ENCODE measurements at regions not wholly inside any gene's neighbourhood (a gene's known extent, or its start where the extent isn't known, plus 50 kb on each side); places are given as distances from the start of the nearest gene placed in this dataset.
A peak's percentile ranks its signal among the peaks of the same experiment; 100 is the strongest.
"Not testable (repeated sequence)": the region's sequence is repeated elsewhere in the genome, so short reads cannot be mapped to it uniquely, and the experiment has no call there.

DNA sequence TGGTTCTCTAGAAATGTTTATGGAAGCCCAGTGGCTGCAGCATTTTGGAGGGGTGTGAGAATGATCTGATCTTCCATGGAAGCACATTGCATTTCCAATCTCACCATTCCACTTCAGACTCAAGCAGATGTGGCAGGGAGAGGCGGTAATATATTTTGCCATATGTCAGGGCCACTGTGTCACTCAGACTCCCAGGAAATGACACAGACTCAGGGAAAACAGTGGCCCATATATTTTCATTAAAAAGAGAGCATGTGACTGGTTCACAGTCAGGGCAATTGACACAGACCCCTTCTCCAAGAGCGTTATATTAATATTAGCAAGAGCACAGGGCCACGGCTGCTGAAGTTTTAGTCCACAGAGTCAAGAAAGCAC, 149.3 kb upstream of the NRP1 start:
- DNase-seq (no peak), ATAC-seq (no peak)
- no peaks in the 10 kb centered on the region for H3K9me3 Mint-ChIP-seq
- H3K4me3 Mint-ChIP-seq = no peak overlapping the region
- peaks cover 11% of the 10 kb centered on the region for H3K4me1 Mint-ChIP-seq (ENCODE audit: low read depth)
- no peaks in the 10 kb centered on the region for H3K27me3 Mint-ChIP-seq (ENCODE audit: low read depth)
- H3K36me3 Mint-ChIP-seq (ENCODE audit: insufficient read depth) = no peaks in the 10 kb centered on the region

DNA sequence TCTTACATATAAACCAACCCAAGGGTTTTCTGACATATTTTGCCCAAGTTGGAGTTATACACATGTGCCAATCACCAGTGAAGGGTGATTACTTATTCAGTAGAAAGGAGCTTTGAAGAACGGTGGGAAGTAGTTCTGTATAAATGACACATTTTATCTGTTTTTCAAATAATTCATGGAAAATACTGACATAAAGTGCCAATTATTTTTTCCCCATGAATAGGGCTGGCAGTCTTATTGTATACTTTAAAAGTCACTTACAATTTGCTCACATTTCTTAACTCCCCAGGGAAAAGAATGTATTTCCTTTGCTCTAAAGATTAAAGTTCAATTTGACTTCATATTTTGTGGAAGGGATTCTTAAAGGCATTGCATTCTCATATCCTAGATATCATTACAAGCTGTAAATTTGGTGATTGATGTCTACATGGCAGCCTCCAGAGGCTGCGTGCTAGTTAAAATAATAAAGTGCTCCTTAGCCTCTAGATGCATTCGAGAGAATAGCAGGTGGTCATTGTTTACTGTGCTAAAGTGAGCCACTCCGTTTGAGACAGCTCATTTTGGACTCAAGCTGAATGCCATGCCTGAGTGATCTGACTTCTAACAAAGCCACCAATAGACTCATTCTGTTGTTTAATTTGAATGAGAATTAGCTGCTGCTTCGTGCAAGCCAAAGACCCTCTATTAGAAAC, 148.8 kb upstream of the NRP1 start:
- no peak overlapping the region for H3K4me3 Mint-ChIP-seq
- ATAC-seq (no peak), DNase-seq (no peak)
- H3K9me3 Mint-ChIP-seq = no peaks in the 10 kb centered on the region
- no peaks in the 10 kb centered on the region for H3K36me3 Mint-ChIP-seq (ENCODE audit: insufficient read depth)
- H3K27me3 Mint-ChIP-seq (ENCODE audit: low read depth) = no peaks in the 10 kb centered on the region
- H3K4me1 Mint-ChIP-seq (ENCODE audit: low read depth) = peaks cover 11% of the 10 kb centered on the region

- DNase-seq (no peak), ATAC-seq (no peak)
- Mint-ChIP-seq H3K4me1 (ENCODE audit: low read depth) (peaks cover 11% of the 10 kb centered on the region), H3K4me3 (no peak overlapping the region), H3K9me3 (no peaks in the 10 kb centered on the region), H3K27me3 (ENCODE audit: low read depth) (peaks cover 2% of the 10 kb centered on the region), H3K36me3 (ENCODE audit: insufficient read depth) (no peaks in the 10 kb centered on the region)
Observed at GRCh38 chr10:33482486-33482885, 148.0 kb upstream of the NRP1 start.

DNA sequence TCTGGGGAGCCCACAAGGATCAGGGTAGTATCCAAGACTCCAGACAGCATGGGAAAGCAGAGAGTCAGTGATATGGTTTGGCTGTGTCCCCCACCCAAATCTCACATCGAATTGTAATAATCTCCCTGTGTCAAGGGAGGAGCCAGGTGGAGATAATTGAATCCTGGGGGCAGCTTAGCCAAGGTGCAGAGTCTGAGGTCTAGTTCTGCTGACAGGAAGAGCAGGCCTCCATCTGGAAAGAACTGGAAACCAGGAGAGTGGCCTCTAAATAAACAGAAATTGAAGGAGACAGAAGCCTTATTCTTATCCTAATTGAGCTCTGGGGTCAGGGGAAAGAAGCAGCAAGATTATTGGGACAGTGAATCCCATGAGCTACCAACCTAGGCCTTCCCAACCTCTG, 146.7 kb upstream of the NRP1 start:
- Mint-ChIP-seq H3K4me1 (ENCODE audit: low read depth) (peaks cover under 1% of the 10 kb centered on the region), H3K27me3 (ENCODE audit: low read depth) (peaks cover 6% of the 10 kb centered on the region), H3K36me3 (ENCODE audit: insufficient read depth) (no peaks in the 10 kb centered on the region), H3K9me3 (no peaks in the 10 kb centered on the region), H3K4me3 (no peak overlapping the region)
- ATAC-seq (no peak), DNase-seq (no peak)

GRCh38 chr10:33480417-33480816, 145.9 kb upstream of the NRP1 start:
- H3K9me3 Mint-ChIP-seq; H3K27me3 Mint-ChIP-seq (ENCODE audit: low read depth); H3K4me3 Mint-ChIP-seq; ATAC-seq; DNase-seq; H3K36me3 Mint-ChIP-seq (ENCODE audit: insufficient read depth); H3K4me1 Mint-ChIP-seq (ENCODE audit: low read depth): not testable (repeated sequence)

DNA sequence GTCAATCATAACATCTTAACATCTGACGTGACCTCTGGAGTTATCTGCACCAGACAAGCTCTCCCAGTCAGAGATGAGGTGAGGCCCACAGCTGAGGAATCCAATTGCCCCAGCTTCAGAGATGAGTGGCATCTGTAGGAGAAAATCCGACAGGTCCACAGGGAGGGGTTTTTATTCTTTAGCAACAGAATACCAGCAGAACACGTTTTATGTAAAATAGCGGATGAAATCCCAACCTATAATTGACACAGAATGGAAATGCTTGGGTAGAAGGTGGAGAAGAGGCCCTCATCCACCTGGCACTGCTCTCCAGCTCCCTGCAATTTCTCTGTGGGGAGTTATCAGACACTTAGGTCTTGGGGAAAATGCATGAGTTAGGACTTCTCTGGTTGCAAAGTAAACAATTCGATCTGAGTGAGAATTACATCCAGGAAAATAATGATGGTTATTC, 144.2 kb upstream of the NRP1 start:
- Mint-ChIP-seq H3K4me1 (ENCODE audit: low read depth) (no peaks in the 10 kb centered on the region), H3K36me3 (ENCODE audit: insufficient read depth) (no peaks in the 10 kb centered on the region), H3K4me3 (no peak overlapping the region), H3K27me3 (ENCODE audit: low read depth) (peaks cover 11% of the 10 kb centered on the region), H3K9me3 (no peaks in the 10 kb centered on the region)
- no peak for DNase-seq
- ATAC-seq = no peak

DNA sequence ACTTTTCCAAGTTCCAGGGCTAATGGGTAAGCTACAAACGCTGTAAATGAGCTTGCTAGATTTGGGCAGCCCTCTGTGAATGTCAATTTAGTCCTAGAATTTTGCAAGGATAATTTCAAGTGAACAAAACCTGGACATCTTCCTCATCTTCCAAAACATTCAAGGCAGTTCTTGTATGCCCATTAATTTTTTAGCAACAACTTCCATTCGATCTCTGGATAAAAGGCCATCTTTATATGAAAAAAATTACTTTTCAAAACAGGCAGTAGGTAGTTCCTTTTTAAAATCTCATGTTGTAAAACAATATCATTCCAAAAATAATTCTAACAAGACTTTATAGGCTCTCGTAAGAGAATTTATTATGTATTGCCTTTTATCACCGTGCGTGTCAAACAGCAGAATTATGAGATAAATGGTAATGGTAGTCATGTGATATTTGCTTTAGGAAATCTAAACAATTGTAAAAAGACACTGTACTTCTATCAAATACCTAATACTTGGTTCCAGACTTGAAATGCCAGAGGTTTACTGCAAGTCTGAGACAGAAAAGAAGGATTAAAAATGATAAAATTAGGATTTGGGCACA, 143.7 kb upstream of the NRP1 start:
- no peak overlapping the region for H3K4me3 Mint-ChIP-seq
- no peaks in the 10 kb centered on the region for H3K4me1 Mint-ChIP-seq (ENCODE audit: low read depth)
- no peak for DNase-seq

GRCh38 chr10:33477291-33478088, 143.0 kb upstream of the NRP1 start:
- Mint-ChIP-seq H3K27me3 (ENCODE audit: low read depth) (peaks cover 17% of the 10 kb centered on the region), H3K36me3 (ENCODE audit: insufficient read depth) (no peaks in the 10 kb centered on the region), H3K4me3 (no peak overlapping the region), H3K9me3 (no peaks in the 10 kb centered on the region), H3K4me1 (ENCODE audit: low read depth) (no peaks in the 10 kb centered on the region)
- DNase-seq (no peak), ATAC-seq (no peak)

More for the DNA sequence above, 143.7 kb upstream of the NRP1 start:
- Mint-ChIP-seq H3K9me3 (no peaks in the 10 kb centered on the region), H3K36me3 (ENCODE audit: insufficient read depth) (no peaks in the 10 kb centered on the region), H3K27me3 (ENCODE audit: low read depth) (peaks cover 13% of the 10 kb centered on the region)
- ATAC-seq = no peak

DNA sequence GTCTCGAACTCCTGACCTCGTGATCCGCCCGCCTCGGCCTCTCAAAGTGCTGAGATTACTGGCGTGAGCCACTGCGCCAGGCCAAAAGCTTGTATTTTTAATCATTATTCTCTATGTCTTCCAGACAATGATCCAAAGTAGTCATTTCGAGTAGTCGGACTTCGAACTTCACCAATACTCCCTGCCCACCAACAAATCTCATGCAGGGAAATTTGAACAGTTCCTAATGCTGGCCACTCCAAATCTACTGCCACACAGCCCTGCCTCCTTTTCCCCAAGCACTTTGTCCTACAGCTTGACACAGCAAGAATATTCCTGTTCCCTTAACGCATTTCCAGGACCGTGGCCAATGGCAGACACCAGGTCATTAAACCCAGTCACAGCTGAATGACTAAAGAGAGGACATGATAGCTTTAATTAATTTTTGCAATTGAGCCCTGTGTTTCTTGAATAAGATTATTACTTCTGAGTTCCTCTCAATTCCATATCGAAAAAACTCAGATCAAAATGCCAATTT, 142.3 kb upstream of the NRP1 start:
- Mint-ChIP-seq H3K36me3 (ENCODE audit: insufficient read depth) (no peaks in the 10 kb centered on the region), H3K9me3 (no peaks in the 10 kb centered on the region), H3K27me3 (ENCODE audit: low read depth) (peaks cover 18% of the 10 kb centered on the region), H3K4me1 (ENCODE audit: low read depth) (no peaks in the 10 kb centered on the region), H3K4me3 (no peak overlapping the region)
- DNase-seq = no peak
- no peak for ATAC-seq

DNA sequence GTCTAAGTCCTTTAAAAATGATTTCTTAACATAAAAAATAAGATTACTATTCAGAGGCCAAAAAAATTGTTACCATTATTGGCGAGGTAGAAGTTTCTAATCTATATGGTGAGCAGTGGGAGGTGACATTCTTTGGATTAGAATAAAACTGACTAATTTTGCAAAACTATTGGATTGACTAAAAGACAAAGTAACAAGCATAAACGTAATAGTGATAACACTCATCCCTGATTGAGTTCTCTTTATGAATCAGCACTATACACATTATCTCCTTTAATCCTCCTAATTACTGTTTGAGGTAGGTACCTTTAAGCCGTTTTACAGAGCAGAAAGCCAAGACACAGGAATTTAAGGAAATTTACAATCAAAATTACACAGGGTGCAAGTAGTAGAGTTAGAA, 139.2 kb upstream of the NRP1 start:
- no peak overlapping the region for H3K4me3 Mint-ChIP-seq
- no peaks in the 10 kb centered on the region for H3K36me3 Mint-ChIP-seq (ENCODE audit: insufficient read depth)
- no peak for DNase-seq
- H3K4me1 Mint-ChIP-seq (ENCODE audit: low read depth) = no peaks in the 10 kb centered on the region
- H3K27me3 Mint-ChIP-seq (ENCODE audit: low read depth) = peaks cover 22% of the 10 kb centered on the region
- H3K9me3 Mint-ChIP-seq = peaks cover 3% of the 10 kb centered on the region
- peak in 1 of 2 donors; percentile 25 for ATAC-seq

GRCh38 chr10:33468006-33468405, 133.5 kb upstream of the NRP1 start:
- not testable (repeated sequence) for H3K36me3 Mint-ChIP-seq (ENCODE audit: insufficient read depth); H3K27me3 Mint-ChIP-seq (ENCODE audit: low read depth)

GRCh38 chr10:33465747-33466146, 131.3 kb upstream of the NRP1 start:
- Mint-ChIP-seq H3K4me1 (ENCODE audit: low read depth) (no peaks in the 10 kb centered on the region), H3K9me3 (peaks cover 3% of the 10 kb centered on the region), H3K36me3 (ENCODE audit: insufficient read depth) (no peaks in the 10 kb centered on the region), H3K27me3 (ENCODE audit: low read depth) (peaks cover 7% of the 10 kb centered on the region), H3K4me3 (no peak overlapping the region)
- ATAC-seq = no peak
- DNase-seq = no peak

More at GRCh38 chr10:33468006-33468405, 133.5 kb upstream of the NRP1 start:
- DNase-seq; ATAC-seq; H3K4me3 Mint-ChIP-seq; H3K4me1 Mint-ChIP-seq (ENCODE audit: low read depth); H3K9me3 Mint-ChIP-seq: not testable (repeated sequence)

DNA sequence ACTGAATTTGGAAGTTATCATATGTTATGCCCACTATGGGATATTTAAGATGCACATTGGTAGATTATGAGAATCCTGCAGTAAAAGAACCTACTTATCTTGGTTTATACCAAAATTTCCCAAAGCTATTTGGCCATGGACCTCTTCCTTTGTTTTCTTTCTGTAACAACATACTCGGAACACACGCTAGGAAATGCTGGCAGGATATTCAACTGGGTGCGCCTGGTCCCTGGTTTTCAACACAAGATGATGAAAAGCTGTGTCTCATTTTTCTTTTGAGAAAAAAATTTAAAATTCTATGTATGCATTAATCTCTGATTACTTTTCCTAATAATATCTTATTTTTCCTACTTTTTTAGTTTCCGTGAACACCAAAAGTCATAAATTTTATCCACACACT, 128.5 kb upstream of the NRP1 start:
- Mint-ChIP-seq H3K27me3 (ENCODE audit: low read depth) (peaks cover 7% of the 10 kb centered on the region), H3K36me3 (ENCODE audit: insufficient read depth) (no peaks in the 10 kb centered on the region), H3K9me3 (no peaks in the 10 kb centered on the region), H3K4me1 (ENCODE audit: low read depth) (no peaks in the 10 kb centered on the region), H3K4me3 (no peak overlapping the region)
- no peak for DNase-seq
- ATAC-seq = no peak

DNA sequence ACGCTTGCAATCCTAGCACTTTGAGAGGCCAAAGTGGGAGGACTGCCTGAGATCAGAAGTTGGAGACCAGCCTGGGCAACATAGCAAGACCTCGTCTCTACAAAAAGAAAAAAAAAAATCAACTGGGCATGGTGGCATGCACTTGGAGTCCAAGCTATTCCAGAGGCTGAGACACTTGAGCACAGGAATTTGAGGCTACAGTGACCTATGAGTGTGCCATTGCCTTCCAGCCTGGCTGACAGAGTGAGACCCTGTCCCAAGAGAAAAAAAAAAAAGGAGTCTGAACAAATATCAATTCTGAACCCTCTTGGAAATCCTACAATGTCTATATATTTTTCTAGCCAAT, 126.8 kb upstream of the NRP1 start:
- H3K27me3 Mint-ChIP-seq (ENCODE audit: low read depth) = peaks cover 7% of the 10 kb centered on the region
- no peak overlapping the region for H3K4me3 Mint-ChIP-seq
- no peaks in the 10 kb centered on the region for H3K9me3 Mint-ChIP-seq
- ATAC-seq = no peak
- H3K4me1 Mint-ChIP-seq (ENCODE audit: low read depth) = no peaks in the 10 kb centered on the region
- H3K36me3 Mint-ChIP-seq (ENCODE audit: insufficient read depth) = no peaks in the 10 kb centered on the region
- no peak for DNase-seq

Data from activated T-cell treated with anti-CD3 and anti-CD28 coated beads, Interleukin-2, amount 50 U/mL, for 4 hours (primary cell).